HFF-Myc (cell line): ENCODE measurements at regions not wholly inside any gene's neighbourhood (a gene's known extent, or its start where the extent isn't known, plus 50 kb on each side); places are given as distances from the start of the nearest gene placed in this dataset.

Experiments used
- DNase-seq: peaks from one replicate; pipeline ENCODE4 v3.0.0-alpha.2; 2011; ENCODE audit warnings: low read depth; ENCODE audit errors: extremely low read depth
- H3K4me3 ChIP-seq: replicated peaks from 2 replicates; pipeline ENCODE4 v1.5.1; 2011; ENCODE audit warnings: low read depth, mild to moderate bottlenecking, control low read depth, low read length
- TF ChIP-seq, protein P1 (sequence below): IDR thresholded peaks from 2 replicates; pipeline ENCODE4 v1.5.1; 2012; ENCODE audit warnings: mild to moderate bottlenecking, low read depth, low read length, control low read depth; ENCODE audit errors: missing control alignments

DNA sequence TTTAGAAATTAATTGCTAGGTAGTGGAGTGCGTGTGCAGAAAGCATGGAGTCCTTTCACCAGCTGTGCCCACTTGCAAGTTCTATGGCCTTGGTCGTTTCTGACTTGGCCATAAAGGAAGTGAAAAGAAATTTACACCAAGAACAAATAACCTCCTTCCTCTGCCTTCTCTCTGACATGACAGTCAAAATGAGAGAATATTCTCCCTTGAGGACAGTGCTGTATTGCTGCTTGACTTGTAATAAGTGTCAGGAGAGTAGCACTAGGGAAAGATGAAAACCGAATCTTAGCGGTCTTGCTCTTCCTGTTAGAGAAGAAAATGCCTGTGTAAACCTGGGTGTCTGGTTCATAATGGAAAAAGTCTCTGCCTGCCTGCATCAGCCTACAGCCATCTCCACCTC, 333.1 kb upstream of the RAG2 start:
- DNase-seq: no peak
- no peak overlapping the region for H3K4me3 ChIP-seq
- TF ChIP-seq, protein P1, sequence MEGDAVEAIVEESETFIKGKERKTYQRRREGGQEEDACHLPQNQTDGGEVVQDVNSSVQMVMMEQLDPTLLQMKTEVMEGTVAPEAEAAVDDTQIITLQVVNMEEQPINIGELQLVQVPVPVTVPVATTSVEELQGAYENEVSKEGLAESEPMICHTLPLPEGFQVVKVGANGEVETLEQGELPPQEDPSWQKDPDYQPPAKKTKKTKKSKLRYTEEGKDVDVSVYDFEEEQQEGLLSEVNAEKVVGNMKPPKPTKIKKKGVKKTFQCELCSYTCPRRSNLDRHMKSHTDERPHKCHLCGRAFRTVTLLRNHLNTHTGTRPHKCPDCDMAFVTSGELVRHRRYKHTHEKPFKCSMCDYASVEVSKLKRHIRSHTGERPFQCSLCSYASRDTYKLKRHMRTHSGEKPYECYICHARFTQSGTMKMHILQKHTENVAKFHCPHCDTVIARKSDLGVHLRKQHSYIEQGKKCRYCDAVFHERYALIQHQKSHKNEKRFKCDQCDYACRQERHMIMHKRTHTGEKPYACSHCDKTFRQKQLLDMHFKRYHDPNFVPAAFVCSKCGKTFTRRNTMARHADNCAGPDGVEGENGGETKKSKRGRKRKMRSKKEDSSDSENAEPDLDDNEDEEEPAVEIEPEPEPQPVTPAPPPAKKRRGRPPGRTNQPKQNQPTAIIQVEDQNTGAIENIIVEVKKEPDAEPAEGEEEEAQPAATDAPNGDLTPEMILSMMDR: no peak

DNA sequence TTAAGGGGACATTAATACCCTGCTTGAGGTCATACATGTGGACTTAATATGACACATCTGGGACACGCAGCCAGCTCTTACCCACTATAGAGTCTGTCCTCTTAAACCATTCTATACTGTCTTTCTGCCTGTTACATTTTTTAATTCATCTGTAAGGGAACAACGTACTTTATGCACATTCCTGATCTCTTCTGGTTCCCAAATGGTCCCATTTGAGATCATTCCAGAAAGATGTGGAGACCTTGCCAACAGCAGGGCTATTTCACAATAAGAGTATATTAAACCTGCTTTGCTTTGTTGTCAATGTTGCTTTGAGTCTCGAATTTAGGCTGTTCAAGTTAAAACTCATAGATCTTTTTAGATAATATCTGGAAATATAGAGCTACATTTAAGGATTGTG, 332.2 kb upstream of the RAG2 start:
- no peak overlapping the region for H3K4me3 ChIP-seq
- DNase-seq: no peak
- TF ChIP-seq, protein P1: no peak

DNA sequence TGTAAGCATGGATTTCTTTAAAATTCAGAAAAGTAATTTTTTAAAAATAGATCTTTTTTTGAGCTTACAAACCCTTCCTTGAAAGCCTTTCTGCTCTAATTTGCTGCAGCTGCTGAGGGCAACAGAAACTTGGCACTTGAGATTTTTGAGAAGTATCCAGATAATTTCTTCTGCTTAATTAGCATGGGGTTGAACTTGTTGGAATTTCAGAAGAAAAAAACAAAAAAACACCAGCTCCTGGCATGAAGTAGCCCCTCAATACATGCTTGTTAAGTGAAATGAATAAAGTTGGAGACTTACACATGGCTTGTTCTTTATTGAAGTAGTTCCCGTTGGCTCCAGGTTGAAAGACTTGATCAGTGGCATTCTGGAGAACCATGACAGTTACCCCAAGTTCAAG, 331.4 kb upstream of the RAG2 start:
- TF ChIP-seq, protein P1: no peak
- H3K4me3 ChIP-seq: no peak overlapping the region
- no peak for DNase-seq

DNA sequence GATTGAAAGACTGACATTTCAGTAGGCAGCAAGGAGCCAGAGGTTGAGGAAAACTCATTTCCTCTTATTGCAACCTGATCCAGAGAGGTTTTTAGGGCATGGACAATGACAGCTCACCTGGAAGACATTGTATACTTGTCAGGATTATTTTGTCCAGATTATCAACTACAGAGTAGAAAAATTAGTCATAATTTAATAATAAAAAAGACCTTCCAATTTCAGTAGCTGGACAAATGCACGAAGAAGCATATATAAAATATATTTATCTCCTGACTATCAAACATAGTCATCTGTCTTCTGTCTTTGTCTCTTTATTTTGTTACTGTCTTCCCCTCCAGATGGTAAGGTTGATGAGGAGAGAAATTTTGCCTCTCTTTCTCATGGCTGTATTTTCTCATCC, 330.6 kb upstream of the RAG2 start:
- DNase-seq: no peak
- no peak overlapping the region for H3K4me3 ChIP-seq
- TF ChIP-seq, protein P1: no peak

DNA sequence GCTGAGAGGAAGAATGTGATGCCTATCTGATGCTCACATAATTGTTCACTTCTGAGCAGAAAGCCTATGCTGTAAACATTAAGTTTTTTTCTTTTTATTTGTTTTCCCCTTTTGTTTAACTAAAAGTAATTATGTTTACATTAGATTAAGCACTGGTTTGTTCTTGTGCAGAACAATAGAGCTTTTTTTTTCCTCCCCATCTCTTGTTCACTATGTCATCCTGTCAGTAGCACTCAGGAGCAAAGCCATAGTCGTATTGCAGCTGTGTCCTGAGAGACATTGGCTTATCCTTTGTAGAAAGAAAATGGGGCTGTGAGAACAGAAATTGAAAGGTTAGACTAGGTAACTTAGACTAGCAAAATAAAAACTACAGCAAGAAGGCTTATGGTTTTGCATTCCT, 301.8 kb upstream of the RAG2 start:
- no peak for DNase-seq
- TF ChIP-seq, protein P1: no peak
- H3K4me3 ChIP-seq: no peak overlapping the region

DNA sequence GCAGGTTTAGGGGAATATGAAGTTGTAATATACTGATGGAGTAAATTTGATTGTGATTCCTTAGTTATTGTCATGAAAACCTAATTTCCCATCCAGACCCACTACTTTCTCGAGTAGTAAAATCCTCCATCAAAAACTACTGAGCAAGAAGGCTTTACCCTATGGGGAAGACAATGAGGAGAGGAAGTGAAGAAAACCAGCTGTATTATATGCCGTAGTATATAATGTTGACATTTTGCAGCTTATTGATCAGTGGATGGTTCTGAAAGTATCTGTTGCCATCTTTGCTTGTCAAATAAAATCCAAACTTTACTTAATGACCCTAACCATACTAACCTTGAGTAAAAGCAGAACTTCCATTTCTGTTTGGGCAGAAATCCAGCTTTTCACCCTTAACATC, 292.8 kb upstream of the RAG2 start:
- H3K4me3 ChIP-seq: no peak overlapping the region
- TF ChIP-seq, protein P1: no peak
- DNase-seq: no peak

DNA sequence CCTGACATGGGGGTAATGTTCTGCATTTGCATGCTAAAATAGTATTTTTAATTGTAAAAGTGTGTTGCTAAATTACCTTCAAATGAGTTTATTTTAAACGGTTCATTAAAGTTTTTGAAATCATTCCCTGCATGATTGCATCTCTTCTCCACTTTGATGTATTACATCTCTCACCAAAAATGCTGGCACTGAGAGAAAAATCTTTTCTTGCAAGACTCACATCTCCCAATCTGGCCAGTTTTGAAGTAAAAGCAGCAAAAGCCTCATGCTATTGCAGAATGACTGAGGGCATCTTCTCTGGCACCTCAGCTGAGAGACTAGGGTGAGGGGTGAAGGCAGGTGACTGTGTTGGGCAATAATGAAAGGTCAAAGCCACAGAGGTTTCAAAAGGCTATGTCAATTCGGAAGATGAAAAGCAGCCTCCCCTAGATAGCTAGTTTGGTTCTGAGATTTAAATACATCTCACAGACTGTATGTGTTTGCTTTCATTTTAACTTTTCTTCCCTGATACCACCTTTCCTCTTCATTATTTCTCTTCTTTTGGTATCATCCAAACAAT, 292.2 kb upstream of the RAG2 start:
- TF ChIP-seq, protein P1: no peak
- no peak for DNase-seq
- H3K4me3 ChIP-seq: no peak overlapping the region
